HG03457 (cell line): ENCODE measurements at regions not wholly inside any gene's neighbourhood (a gene's known extent, or its start where the extent isn't known, plus 50 kb on each side); places are given as distances from the start of the nearest gene placed in this dataset.

ENCODE experiments used
- ATAC-seq: cut with Tn5 transposase; IDR thresholded peaks from one replicate; pipeline ENCODE4 v1.9.1; 2021; ENCODE audit warnings: moderate number of reproducible peaks; ENCODE audit not compliant: unreplicated experiment

DNA sequence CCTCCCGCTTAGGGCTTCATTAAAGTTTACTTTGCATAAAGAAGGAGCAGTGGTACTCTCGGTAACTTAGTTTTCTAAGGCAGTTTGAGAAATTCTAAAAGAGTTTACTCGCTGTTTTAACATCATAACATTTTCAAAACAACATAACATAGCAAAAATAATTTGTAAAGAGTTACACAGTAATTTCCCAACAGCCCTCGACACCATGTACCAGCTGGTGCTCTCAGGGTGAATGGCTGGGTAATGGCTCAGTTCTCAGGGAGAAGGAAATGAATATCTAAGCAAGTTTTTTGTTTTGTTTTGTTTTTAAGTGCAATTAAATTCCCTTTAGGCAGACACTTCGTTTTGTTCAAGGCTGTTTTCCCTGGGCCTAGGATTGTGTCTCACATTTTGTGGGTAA is 435.3 kb downstream of the C4orf33 start:
- ATAC-seq: no peak

DNA sequence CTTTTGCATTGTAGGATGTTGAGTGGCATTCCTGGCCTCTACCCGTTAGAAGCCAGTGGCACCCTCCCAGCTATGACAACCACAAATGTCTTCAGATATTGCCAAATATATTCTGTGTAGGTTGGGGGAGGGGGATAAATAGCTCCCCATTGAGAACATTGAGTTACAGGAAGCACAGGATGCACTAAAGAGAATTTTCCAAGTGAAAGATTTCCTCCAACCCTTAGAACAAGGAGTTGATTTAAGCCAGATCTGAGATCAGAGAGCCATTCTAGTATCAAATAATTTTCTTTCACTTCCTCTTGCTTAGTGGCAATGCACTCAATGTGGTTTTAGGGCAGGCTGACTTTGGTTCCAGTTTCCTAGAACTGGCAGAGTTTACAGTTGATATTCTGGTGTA is 436.6 kb downstream of the C4orf33 start:
- peak; percentile 95 for ATAC-seq

DNA sequence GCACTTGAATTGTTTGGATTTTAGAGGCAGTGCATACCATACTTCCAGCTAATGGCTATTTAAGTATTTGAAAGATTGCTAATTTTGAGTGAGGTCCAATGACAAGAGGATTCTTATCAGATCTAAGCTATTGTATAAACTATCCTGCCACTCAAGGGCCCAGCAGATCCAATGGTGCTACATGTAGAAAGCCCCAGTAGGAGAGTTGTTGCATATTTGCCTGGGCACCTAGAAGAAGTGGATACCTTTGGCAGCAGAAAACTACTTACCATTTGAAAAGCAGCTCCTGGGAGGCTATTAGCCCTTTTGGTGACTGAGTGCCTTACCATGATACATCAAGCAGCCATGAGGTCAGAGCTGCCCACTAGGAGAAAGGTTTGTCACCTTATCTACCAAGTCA is 447.3 kb downstream of the C4orf33 start:
- ATAC-seq: no peak

DNA sequence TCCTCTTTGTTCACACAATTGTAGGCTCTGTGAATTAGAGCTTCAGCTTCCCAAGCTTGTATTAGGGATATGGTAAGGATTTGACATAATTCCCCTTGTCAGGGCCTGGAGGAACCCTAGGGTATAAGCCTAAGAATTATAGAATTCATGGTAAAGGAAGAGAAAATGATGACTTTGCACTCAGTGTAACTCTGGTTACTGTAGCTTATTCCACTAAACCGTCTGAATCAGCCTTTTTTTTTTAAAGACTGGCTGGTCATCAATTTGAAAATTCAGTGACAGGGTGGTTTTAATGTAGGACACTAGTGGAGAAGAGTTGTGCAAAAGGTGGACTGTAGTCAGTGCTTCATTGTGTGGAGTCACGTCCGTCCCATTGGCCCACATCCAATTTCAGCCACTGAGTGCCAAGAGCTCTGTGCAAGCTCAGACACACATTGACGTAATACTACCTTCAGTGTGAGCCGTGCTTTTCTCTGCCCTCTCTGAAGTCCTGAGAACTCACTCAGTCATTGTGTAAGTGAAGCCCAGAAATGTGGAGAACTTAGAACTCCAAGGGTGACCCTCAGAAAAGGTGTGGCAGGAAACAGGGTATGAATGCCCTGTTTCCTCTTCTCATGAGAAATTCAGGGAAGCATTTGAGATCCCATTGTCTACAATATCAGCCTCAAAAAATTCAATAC is 449.8 kb downstream of the C4orf33 start:
- ATAC-seq: no peak

DNA sequence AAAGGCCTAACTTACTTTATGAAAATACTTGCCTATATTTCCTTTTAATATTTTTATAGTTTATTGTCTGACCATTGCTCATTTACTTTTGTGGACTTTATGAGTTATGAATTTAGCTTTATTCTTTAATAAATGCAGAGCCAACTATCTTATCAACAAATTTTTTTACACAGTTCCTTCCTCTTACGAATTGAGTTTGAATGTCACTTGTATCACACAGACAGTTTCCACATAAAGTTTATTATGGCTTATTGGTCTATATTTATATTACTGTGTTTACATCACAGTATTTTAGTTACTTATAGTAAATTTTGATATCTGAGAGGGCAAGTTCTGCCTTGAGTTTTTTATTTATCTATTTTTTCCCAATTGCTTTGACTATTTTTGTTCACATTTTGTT is 450.6 kb downstream of the C4orf33 start:
- ATAC-seq: no peak

DNA sequence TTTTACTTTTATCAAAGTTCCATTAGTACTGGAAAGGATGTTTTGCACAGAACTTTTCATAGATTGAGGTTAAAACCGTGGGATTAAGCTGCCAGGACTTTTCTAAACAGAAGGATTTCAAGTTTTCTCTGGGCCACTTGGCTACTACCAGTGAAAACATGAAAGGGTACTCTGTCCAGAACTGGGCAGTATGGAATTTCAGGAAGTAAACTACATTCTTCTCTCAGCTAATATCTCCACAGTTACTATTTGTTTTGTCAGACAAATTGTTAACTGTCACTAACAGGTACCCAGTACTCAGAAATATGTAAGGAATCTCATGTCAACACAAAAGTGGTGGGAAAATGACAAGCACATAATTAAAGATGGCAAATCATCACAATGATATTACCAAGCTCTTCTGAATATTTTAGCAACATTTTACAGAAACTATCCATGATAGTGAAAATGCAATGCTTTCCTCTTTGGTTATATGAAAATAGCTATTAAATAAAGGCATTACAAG is 454.4 kb downstream of the C4orf33 start:
- ATAC-seq: no peak

DNA sequence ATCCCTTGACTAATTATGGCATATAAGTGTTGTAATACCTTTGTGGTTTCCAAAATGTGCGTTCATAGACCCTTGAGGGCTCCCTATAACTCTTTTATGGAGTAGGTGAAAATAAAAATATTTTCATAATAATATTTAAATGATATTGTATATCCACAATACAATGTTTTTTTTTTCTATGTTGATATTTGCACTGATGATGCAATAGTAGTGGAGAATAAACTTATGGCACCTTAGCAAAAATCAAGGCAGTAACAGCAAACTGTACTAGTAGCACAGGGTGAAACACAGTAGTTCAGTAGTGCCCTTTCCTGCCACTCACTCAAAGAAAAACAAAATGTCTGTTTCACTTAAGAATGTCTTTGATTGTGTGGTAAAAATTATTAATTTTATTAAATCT is 465.3 kb downstream of the C4orf33 start:
- no peak for ATAC-seq

DNA sequence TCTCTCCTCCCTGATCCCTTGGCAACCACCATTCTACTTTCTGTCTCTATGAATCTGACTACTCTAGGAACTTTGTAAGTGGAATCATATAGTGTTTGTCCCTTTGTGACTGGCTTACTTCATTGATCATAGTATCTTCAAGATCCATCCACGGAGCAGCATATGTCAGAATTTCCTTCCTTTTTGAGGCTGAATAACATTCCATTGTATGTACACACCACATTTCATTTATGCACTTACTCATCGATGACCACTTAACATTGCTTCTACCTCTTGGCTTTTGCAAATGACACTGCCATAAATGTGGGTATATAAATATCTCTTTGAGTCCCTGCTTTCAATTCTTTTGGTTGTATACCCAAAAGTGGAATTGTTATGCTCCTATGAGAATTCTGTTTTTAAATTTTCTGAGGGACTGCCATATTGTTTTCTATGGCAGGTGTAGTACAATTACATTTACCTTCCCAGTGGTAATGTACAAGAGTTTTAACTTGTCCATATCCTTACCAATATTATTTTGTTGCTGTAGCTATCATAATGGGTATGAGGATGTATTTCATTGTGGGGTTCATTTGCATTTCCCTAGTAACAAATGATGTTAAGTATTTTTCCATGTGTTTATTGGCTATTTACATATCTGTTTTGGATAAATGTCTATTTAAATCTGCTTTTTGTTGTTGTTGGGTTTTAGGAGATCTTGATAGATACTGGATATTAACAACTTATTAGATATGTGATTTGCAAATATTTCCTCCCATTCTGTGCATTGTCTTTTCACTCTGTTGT is 466.1 kb downstream of the C4orf33 start:
- ATAC-seq: no peak

DNA sequence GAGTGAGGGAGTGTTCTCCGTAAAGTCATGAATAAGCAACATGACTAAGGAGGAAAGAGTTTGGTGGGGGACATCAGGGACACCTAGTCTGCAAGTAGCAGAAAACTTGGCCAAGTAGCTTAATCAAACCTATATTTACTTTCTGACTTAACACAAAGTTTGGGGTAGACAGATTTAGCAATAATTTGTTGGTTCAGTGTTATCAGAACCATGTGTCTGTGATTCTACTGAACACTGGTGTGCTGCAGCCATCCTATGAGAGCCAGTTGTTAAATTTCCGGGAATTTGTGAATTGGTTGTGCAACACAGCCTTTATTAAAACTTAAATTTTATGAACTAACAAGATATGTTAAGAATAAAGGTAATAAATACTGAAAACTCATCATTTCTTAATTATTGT is 469.3 kb downstream of the C4orf33 start:
- no peak for ATAC-seq

DNA sequence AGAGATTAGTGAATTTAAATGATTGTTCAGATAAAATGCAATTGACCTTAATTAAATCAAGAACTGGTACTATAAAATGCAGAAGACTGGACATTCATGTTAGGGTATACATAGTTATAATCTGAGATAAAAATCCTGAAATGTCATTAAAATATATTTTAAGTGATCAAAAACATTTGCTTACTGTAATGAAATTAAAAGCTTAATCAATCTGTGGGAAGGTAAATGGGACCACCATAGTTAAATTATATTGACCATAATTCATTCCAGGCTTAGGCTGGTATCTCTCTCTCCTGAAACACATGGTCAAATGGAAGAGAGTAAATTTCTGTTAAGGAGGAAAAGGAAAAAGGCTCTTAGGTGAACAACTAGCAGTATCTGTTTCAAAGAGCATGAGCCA is 474.4 kb downstream of the C4orf33 start:
- no peak for ATAC-seq

DNA sequence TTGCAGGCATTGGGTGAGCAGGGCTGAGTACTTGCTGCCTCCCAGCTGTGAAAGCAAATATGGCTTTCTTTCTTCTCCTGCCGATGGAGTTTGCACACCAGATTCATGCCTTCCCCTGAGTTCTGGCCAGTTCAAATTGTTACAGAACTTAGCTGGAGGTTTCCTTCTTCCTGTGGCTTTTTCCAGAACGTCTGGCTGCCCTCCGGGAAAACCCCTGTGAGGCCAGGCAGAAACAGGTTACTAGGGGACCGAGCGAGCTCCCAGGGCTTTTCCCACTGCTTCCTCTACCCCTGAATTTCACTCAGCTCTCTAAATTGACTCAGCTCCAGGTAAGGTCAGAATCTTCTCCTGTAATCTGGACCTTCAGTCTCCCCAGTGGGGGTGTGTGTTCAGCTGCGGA is 482.4 kb downstream of the C4orf33 start:
- no peak for ATAC-seq

DNA sequence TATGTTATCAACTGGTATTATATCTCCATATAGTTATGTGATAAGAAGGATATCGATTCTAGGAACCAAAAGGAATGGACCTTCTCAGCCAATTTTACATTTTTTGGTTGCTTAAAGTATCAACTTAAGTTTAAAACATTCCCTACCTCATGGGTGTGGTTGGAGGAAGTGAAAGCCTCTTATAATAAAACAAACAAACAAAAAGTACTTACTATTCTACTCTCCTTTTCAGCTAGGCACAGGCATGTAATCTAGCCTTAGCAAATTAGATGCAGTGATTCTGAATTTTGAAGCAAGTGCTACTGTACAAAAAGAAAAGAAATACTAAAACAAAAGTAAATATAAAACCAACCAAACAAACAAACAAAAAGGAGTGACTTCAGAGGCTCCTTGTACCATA is 485.4 kb downstream of the C4orf33 start:
- no peak for ATAC-seq

DNA sequence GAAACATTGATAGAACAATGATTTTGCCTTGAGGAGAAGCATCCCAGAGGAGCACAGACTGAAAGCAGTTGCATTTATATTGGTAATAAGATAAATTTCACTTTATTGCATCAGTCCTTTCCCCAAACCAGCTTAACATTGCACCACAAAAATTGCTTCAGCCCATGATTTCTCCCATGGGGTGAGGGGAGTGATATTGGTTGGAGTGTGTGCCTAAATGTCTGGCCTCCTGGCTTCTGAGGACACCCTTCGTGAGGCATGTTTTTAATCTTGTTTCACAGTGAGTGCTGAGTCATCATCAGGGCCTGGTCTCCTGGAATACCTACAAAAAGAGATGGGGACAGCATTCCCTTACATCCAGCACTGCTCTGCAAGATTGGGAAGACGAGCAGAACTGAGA is 487.9 kb downstream of the C4orf33 start:
- ATAC-seq: no peak

DNA sequence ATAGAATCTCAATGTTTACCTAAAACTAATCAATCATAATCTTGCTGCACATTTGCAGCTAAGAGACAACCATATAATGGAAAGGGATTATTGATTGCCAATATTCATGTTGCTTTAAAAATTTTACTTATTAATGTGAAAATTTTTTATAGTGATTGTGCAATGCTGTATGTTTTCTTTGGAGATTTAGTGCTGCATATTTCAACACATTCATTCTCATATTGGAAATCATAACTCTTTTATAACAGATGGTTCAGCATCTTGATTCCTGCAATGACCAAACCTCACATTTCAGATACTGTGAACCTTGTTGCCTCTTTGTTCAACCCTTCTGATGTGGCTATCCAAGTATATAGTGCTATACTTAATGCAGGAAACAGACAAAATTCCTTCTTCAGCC is 502.6 kb downstream of the C4orf33 start:
- ATAC-seq: no peak

DNA sequence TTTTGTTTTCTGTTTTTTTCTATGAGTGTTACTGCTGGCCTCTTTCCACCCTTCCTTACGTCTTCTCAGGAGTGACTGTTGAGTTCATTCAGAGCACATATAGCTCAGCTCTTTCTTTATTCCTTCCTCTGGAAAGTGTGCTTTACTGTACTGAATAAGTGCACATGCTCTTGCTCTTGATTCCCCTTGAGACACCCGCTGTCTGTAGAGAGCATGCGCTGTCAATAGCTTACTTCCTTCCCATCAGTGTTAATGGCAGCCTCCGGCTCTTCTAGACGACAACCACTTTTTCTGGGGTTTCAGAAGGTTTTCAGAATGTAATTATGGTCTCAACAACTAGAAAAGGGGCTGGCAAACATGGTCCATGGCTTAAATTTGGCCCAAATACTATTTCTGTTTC is 504.9 kb downstream of the C4orf33 start:
- no peak for ATAC-seq

DNA sequence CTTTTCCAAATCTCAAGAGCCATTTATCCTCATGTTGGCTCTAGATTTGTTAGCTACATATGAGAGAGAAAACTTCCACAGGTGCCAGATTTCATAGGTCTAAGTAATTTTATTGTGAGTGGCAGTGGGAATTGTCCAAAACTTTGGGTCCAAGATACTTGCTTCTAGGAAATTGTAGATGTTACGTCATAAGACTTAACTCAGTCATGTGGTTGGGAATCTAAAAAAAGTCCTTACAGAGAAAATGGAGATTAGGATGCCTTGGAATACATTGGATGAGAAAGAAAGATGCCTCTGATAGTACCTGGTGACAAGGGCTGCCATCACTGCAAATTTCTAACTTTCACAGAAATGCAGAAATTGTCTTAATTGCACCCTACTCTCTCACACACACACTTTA is 506.5 kb downstream of the C4orf33 start:
- no peak for ATAC-seq

DNA sequence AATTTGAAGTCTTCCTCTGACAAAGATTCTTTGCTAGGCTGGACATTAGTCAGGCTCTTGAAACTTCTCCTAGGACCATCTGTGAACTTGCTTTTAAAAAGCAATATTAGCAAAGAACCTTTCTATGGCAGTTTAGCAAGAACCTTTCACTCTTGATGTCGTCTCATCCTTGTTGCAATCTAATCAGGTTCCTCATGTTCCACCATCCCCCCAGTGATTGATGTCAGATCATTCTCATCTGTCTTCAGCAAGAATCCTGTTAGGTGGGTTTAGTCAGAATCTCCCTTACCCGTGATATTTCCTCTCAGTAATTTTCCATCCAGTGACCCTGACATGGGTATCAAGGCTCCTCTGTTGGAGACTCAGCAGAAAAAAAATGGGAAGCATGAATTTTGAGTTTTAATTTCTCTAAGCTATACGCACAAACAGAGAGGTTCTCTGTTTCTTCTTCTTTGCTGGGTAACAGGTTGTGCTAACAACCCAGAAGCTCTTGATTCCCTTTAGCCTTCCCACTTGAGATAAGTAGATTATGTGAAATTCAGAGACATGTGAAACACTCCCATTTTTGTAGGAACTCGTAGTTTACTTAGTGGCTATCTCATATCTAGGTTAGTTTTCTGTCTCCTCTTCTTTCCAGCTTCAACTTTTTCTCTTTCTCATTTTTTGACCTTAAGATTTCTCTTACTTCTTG is 507.4 kb downstream of the C4orf33 start:
- no peak for ATAC-seq

DNA sequence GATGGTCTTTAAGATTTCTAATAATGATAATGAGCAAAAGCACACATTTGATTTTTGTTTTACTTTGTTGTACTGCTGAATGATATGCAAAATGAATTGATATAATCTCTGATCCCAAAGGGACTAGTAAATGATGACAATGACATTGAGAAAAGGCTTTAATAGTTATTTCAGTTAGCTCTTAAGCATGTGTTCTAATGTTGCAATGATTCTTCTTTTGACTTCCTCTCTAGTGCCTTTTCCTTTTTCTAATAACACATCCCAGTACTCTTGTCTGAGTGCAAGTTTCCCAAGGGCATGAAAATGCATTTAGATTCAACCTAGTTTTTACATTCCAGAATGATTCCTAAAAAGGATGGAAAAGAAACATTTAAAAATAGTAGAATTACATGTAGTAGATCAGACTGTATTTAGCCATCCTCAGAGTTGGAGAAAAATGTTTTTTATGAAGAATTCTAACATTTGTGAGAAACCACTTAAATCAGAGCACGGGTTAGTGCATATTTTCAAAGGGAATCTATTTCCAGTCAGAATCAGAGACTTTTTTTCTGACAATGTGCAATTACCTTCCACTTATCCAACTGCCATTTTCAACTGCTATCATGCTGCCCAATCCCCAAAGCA is 508.8 kb downstream of the C4orf33 start:
- ATAC-seq: no peak

DNA sequence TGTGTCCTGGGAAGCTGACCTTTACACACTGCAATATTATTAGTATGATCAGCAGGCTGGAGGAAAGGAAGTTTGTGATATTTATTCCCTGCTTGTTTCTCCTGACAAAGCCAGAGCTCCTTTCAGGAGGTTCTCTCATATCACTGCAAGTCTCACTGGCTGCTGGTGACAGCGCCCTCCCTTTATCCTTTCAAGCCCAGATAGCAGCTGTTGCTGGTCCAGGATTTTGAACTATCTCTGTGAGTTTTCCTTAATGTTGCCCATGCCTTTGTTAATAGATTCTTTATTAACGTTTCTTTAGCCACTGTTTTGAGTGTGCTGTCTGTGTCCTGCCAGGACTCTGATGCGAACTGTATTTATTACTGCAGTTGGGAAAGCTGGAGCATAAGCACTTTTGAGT is 518.7 kb downstream of the C4orf33 start:
- no peak for ATAC-seq

DNA sequence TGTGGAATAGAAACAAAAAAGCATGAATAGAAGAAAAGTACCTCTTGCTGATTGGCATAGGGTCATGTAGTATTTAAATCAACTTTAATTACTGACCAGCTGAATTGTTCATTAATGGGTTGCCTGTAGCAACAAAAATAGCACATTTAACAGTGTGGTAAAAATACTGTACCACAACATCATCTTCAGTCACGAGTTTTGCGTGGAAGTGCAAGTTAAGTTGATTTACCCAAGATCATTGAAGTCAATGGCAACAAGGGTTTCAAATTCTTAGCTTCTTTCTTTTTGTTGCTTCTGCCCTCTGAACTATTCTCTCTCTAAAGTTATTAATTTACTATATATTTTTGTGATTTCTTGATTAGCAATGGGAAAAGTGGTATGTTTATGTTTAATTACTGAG is 526.6 kb downstream of the C4orf33 start:
- no peak for ATAC-seq

DNA sequence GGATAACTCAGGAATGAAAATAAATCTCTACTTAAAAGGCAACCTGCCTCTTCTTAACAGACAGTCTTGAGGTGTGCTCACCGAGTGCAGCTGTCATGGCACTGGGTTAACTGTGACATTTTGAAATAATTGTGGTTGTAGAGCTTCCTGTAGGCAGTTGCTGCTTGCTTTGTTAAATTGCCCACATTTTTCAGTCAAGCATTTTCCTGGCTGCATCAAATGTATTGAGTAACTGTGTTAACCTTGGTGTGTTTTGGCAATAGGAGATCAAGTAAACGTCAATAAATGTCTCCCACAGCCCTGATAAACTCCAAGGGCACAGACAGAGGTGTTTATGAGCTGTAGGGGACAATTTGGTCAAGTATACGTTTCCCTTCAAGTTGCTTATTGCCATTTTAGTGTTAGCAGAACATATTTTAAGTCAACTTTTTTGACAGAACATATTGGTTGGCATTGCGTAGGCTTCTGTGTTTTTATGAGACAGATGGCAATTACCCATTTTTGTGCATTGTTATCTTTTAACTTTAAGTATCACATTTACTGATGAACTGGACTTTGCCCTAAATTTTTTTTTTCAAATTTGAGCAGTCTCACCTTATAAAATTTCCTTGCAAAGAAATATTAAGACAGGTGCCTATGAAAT is 527.4 kb downstream of the C4orf33 start:
- no peak for ATAC-seq
